ES-I3 (cell line): ENCODE measurements at regions not wholly inside any gene's neighbourhood (a gene's known extent, or its start where the extent isn't known, plus 50 kb on each side); places are given as distances from the start of the nearest gene placed in this dataset.

ENCODE experiments used
- H3K36me3 ChIP-seq: 2 replicates; pipeline ENCODE4 v1.6.1; 2013; ENCODE audit warnings: mild to moderate bottlenecking, low read length, control low read depth, moderate library complexity; ENCODE audit not compliant: insufficient read depth
- H3K4me1 ChIP-seq: 2 replicates; pipeline ENCODE4 v1.6.1; 2013; ENCODE audit warnings: mild to moderate bottlenecking, control low read depth, low read length; ENCODE audit not compliant: insufficient read depth
- H3K9ac ChIP-seq: 2 replicates; pipeline ENCODE4 v1.6.1; 2013; ENCODE audit warnings: low read depth, mild to moderate bottlenecking, low read length, moderate library complexity
- H3K9me3 ChIP-seq: 2 replicates; pipeline ENCODE4 v1.6.1; 2013; ENCODE audit warnings: mild to moderate bottlenecking, low read length, moderate library complexity; ENCODE audit not compliant: control insufficient read depth, insufficient read depth

DNA sequence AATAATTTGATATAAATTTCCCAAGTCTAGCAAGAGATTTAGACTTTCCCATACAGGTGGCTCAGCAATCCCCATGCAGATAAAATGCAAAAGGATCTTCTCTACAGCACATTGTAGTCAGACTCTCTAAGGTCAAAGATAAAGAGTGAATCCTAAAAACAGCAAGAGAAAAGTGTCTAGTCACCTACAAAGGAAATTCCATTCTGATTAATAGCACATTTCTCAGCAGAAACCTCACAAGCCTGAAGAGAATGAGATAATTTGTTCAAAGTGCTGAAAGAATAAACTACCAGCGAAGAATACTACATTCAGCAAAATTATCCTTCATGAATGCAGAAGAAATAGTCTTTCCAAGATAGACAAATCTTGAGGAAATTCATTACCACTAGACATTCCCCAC is 493.3 kb downstream of the PRELID2 start:
- no peaks in the 10 kb centered on the region for H3K4me1 ChIP-seq
- H3K36me3 ChIP-seq: no peaks in the 10 kb centered on the region
- no peak overlapping the region for H3K9ac ChIP-seq

GRCh38 chr5:145340099-145340498 is 495.0 kb downstream of the PRELID2 start:
- no peaks in the 10 kb centered on the region for H3K9me3 ChIP-seq
- H3K9ac ChIP-seq: no peak overlapping the region
- no peaks in the 10 kb centered on the region for H3K4me1 ChIP-seq
- H3K36me3 ChIP-seq: no peaks in the 10 kb centered on the region

More for the DNA sequence above, 493.3 kb downstream of the PRELID2 start:
- H3K9me3 ChIP-seq: no peaks in the 10 kb centered on the region

DNA sequence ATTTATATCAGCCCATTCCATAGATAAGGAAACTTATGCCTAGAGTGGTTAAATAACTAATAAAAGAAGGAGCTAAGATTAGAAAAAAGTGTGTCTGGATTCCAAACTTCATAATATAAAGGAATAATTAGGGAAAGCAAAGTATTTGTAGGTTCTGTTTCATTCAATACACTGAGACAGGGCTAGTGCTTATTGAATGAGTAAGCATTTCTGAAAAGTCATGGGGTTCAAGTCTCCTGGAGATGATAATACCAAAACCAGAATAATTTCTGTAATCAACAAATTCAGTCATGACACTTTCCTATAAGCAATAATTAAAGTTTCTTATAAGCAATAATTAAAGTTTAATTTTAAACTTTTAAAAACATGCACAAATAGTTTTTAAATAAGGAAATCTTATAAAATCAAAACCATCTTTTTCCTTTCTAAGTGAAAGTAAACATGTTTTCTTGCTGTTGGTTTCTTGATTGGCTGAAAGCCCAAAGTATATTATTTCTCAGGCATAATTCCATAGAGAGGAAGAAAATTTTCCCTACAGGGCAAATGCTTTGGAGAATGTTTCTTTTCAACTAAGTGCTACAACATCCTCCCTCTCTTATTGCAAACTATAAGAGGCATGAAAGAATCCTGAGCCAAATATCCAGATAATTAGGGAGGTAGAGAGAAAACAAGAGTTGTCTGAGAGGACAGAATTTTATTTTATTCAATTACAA is 510.2 kb downstream of the PRELID2 start:
- no peak overlapping the region for H3K9ac ChIP-seq
- H3K4me1 ChIP-seq: no peaks in the 10 kb centered on the region
- no peaks in the 10 kb centered on the region for H3K36me3 ChIP-seq
- no peaks in the 10 kb centered on the region for H3K9me3 ChIP-seq

DNA sequence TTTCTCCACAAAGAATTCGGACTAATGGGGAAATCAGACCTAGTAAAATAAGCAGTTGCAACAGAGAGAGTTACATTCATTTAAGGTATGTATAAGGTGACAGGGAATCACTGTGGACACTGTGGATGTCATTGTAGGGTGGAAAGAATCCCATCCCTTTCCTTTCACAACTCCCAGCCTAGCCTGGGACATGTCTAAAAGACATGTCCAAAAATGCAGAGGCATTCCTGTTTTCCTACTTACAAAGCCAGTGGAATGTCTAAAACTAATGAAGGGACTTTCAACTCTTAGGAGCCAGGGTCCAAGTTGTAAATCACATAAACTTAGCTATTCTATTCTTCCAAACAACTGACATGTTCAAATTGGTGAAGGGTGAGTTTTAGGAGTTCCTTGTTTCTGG is 511.0 kb downstream of the PRELID2 start:
- Histone ChIP-seq H3K4me1 (no peaks in the 10 kb centered on the region), H3K9ac (no peak overlapping the region), H3K9me3 (no peaks in the 10 kb centered on the region), H3K36me3 (no peaks in the 10 kb centered on the region)

- Histone ChIP-seq H3K4me1 (no peaks in the 10 kb centered on the region), H3K36me3 (no peaks in the 10 kb centered on the region), H3K9ac (no peak overlapping the region), H3K9me3 (no peaks in the 10 kb centered on the region)
Measured at GRCh38 chr5:145316282-145316681, 518.9 kb downstream of the PRELID2 start.

GRCh38 chr5:145307866-145308382 is 527.2 kb downstream of the PRELID2 start:
- H3K36me3 ChIP-seq: no peaks in the 10 kb centered on the region
- no peaks in the 10 kb centered on the region for H3K9me3 ChIP-seq
- H3K4me1 ChIP-seq: no peaks in the 10 kb centered on the region
- H3K9ac ChIP-seq: no peak overlapping the region

GRCh38 chr5:145295236-145295835 is 539.8 kb downstream of the PRELID2 start:
- Histone ChIP-seq H3K9me3 (no peaks in the 10 kb centered on the region), H3K9ac (no peak overlapping the region), H3K36me3 (no peaks in the 10 kb centered on the region), H3K4me1 (no peaks in the 10 kb centered on the region)

DNA sequence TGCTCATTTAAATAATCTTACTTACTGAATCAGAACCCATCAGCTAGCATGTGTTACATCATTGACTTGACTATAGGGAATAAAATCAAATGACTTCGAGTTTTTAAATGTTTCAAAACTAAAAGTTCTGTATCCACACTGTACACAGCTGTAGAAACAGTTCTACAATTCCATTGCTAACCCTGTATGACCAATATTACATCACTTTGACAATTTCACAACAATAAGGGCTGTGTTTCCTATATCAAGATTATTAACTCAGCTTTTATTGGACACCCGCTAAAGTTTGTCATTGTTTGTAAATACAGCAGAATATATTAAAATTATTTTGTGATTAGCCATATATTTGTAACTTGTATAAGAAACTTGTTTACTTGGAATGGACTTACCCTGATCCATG is 540.8 kb downstream of the PRELID2 start:
- H3K9ac ChIP-seq: no peak overlapping the region
- H3K36me3 ChIP-seq: no peaks in the 10 kb centered on the region
- no peaks in the 10 kb centered on the region for H3K9me3 ChIP-seq
- no peaks in the 10 kb centered on the region for H3K4me1 ChIP-seq

DNA sequence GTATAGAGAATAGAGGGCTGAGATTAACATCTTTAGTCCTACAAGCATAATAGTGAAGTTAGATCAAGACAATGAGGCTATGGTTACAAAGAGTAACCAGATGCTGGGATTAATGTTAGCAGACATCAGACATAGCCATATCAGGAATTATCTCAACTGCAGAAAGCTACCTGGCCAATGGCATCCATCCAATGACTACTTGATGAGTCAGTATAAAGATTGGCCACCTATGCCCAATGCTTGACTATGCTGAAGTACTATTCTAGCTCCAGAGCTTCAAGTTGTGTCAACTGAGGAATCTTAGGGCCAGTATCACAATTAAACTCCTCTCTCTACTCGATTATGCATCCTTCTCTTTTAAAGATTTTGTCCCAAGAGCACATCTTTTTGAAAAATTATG is 541.4 kb downstream of the PRELID2 start:
- Histone ChIP-seq H3K9me3 (no peaks in the 10 kb centered on the region), H3K9ac (no peak overlapping the region), H3K4me1 (no peaks in the 10 kb centered on the region), H3K36me3 (no peaks in the 10 kb centered on the region)

DNA sequence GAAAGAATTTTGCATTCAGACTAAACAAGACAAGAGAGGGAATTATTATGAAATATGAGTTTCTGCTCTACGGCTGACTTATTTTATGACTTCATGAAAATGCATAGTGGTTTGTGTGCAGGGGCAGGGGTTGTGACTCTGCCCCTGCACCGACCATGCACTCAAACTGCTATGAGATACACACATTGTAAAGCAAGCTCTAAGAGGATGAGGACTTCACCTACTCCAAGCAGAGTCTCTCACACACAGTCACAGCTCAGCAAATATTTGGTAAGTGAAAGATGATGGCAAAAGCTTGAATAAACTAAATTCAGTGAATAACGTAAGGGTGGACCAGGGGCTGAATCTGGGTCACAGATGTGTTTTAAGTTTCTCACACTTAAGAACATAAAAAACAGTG is 542.9 kb downstream of the PRELID2 start:
- no peaks in the 10 kb centered on the region for H3K4me1 ChIP-seq
- H3K9me3 ChIP-seq: no peaks in the 10 kb centered on the region
- no peaks in the 10 kb centered on the region for H3K36me3 ChIP-seq
- no peak overlapping the region for H3K9ac ChIP-seq

DNA sequence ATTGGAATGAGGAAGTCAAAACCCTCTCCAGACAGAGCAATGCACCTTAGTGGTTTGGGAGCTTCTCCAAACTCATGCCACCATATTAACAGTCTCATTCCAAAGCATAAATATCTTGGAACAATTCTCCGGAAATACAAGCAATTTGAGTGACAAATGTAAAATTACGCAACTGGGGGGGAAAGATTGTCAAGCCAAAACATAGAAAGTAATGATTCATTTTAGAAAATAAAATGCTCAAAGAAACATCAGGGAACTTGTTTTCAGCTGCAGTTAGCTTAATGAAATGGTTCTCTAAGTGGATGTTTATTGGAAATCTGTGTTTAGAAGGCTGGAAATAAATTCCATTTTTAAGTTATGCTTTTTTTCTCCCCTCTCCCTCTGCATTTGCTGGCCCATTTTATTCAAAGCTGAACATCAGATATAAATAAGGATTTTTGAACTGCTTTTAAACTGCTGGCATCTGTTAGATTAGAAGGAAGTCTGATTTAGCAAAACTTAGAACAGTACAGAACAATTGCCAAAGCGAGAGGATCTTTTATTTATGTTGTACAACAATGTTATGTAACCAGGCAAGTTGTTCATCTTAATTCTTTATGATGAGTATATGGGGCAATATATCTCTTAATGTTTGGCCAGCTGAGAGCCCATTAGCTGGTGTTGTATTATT is 551.9 kb downstream of the PRELID2 start:
- no peak overlapping the region for H3K9ac ChIP-seq
- H3K4me1 ChIP-seq: no peaks in the 10 kb centered on the region
- no peaks in the 10 kb centered on the region for H3K36me3 ChIP-seq
- H3K9me3 ChIP-seq: no peaks in the 10 kb centered on the region

- H3K4me1 ChIP-seq: no peaks in the 10 kb centered on the region
- no peak overlapping the region for H3K9ac ChIP-seq
- H3K9me3 ChIP-seq: no peaks in the 10 kb centered on the region
- no peaks in the 10 kb centered on the region for H3K36me3 ChIP-seq
Measured at GRCh38 chr5:145280806-145281205, 554.3 kb downstream of the PRELID2 start.

DNA sequence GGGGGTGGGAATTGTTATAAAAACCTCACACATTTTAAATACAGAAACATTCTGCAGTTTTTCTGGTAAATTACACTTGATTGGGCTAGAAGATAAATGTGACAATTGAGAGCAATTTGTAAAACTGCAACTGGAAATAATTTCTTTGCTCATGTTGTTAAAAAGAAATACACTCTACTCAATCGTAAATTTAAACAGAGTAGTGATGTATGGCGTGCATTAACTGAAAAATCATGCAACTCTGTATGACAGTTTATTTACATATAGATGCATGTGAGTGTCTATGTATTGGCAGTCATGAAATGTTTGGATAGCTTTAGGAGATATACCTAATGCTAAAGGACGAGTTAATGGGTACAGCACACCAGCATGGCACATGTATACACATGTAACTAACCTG is 554.9 kb downstream of the PRELID2 start:
- Histone ChIP-seq H3K36me3 (no peaks in the 10 kb centered on the region), H3K9ac (no peak overlapping the region), H3K4me1 (no peaks in the 10 kb centered on the region), H3K9me3 (no peaks in the 10 kb centered on the region)

GRCh38 chr5:145260670-145261069 is 574.5 kb downstream of the PRELID2 start:
- no peaks in the 10 kb centered on the region for H3K4me1 ChIP-seq
- H3K9ac ChIP-seq: no peak overlapping the region
- H3K9me3 ChIP-seq: no peaks in the 10 kb centered on the region; the same call in 1 of the 2 replicates
- H3K36me3 ChIP-seq: no peaks in the 10 kb centered on the region

GRCh38 chr5:145247745-145248040 is 587.4 kb downstream of the PRELID2 start:
- H3K9ac ChIP-seq: no peak overlapping the region

More at GRCh38 chr5:145247745-145248040, 587.4 kb downstream of the PRELID2 start:
- H3K4me1 ChIP-seq: peaks cover 24% of the 10 kb centered on the region; the same call in 1 of the 2 replicates
- no peaks in the 10 kb centered on the region for H3K9me3 ChIP-seq
- H3K36me3 ChIP-seq: no peaks in the 10 kb centered on the region
